Stomach (tissue), 4 donors: ENCODE measurements at regions not wholly inside any gene's neighbourhood (a gene's known extent, or its start where the extent isn't known, plus 50 kb on each side); places are given as distances from the start of the nearest gene placed in this dataset.

Source experiments
- EP300 ChIP-seq: sonication (generic); formaldehyde crosslinking; IDR thresholded peaks from one replicate; pipeline ENCODE4 v1.6.1; 2017; ENCODE audit warnings: antibody characterized with exemption
- POLR2A ChIP-seq, 4 donors: fragments of 450-650 bp; IDR thresholded peaks; one replicate each; pipeline ENCODE4 v1.6.1; 2016; ENCODE audit warnings: antibody characterized with exemption in 4 of 4, control low read depth in 2 of 4, mild to moderate bottlenecking in 1 of 4, moderate library complexity in 1 of 4
- POLR2AphosphoS5 ChIP-seq, 3 donors: sonication (generic); formaldehyde crosslinking; IDR thresholded peaks; one replicate each; pipeline ENCODE4 v1.6.1; 2016; ENCODE audit warnings: antibody characterized with exemption in 3 of 3
- TF ChIP-seq, protein P1 (sequence below), 7 experiments: fragments of 450-650 bp in 4 of 7; fragments of 200-600 bp in 3 of 7; sonication (generic) in 3 of 7; IDR thresholded peaks; one replicate each; pipeline ENCODE4 v1.5.1; 2016 to 2019; ENCODE audit warnings: antibody characterized with exemption in 7 of 7, control low read depth in 2 of 7, mild to moderate bottlenecking in 1 of 7

DNA sequence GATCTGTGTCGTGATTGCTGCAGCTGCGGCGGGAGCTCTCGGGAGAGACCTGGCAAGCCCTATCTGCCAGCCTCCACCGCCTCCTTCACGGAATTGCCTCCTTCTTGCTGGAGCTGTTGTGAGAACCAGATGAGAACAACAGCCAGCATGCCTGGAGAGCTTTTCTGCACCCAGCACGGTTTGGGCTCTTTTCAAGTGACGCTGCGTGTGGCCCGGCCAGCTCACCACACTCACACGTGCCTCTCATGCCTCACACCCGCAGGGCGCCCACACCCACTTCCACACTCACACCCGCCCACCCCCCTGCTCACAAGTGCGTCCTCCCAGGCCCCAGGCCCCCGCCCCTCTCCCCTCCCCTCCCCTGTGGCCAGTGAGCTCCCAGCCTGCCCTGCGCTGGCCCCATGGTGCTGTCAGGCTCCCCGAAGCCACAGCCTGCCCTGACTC lies 135.7 kb upstream of the RUNX3 start:
- TF ChIP-seq, protein P1, sequence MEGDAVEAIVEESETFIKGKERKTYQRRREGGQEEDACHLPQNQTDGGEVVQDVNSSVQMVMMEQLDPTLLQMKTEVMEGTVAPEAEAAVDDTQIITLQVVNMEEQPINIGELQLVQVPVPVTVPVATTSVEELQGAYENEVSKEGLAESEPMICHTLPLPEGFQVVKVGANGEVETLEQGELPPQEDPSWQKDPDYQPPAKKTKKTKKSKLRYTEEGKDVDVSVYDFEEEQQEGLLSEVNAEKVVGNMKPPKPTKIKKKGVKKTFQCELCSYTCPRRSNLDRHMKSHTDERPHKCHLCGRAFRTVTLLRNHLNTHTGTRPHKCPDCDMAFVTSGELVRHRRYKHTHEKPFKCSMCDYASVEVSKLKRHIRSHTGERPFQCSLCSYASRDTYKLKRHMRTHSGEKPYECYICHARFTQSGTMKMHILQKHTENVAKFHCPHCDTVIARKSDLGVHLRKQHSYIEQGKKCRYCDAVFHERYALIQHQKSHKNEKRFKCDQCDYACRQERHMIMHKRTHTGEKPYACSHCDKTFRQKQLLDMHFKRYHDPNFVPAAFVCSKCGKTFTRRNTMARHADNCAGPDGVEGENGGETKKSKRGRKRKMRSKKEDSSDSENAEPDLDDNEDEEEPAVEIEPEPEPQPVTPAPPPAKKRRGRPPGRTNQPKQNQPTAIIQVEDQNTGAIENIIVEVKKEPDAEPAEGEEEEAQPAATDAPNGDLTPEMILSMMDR (IDR thresholded peaks at IDR 0.05) = no peak
- TF ChIP-seq POLR2A (IDR thresholded peaks at IDR 0.05) (no peak), POLR2AphosphoS5 (IDR thresholded peaks at IDR 0.05) (no peak), EP300 (no peak)
